Fibroblast of skin of right quadriceps (primary cell): ENCODE measurements at regions not wholly inside any gene's neighbourhood (a gene's known extent, or its start where the extent isn't known, plus 50 kb on each side); places are given as distances from the start of the nearest gene placed in this dataset.
"Not testable (repeated sequence)": the region's sequence is repeated elsewhere in the genome, so short reads cannot be mapped to it uniquely, and the experiment has no call there.

Source experiments
- DNase-seq: peaks from one replicate; pipeline ENCODE4 v3.0.0-alpha.2; 2013

DNA sequence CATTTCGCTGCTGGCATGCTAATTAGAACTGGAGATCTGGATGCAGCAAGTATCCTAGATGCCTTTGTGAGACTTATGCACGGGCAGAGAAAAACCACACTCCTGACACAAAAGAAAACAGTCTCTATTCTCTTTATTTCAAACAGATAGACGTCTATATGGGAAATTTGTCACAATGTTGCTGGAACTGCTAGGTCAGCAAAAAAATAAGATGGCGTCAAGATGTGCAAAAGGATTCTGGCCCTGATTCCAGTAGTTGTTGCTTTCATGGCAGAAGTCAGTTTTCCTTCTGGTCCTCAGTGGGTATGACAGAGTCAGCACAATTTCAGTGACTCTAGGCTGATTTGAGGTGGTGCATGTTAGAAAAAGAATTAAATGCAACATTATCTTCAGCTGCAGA, 1068.0 kb downstream of the SLITRK5 start:
- DNase-seq = no peak

DNA sequence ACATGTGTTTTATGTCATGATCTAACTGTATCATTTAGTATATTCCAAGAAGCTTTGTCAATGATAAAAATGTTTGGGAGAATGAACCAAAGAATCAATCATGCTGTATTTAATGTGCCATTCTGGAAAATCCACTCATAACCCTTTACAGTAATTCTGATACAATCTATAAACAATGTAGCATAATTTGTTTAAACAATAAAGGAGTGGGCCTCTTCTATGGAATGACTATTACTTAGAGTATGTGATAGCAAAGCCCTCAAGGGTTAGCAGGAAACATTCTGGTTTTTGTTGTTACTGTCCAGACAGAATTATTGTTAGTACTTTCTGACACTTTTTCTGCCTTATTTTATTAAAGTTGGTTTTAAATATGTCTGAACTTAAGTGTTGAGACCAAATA, 1073.1 kb downstream of the SLITRK5 start:
- DNase-seq = no peak

DNA sequence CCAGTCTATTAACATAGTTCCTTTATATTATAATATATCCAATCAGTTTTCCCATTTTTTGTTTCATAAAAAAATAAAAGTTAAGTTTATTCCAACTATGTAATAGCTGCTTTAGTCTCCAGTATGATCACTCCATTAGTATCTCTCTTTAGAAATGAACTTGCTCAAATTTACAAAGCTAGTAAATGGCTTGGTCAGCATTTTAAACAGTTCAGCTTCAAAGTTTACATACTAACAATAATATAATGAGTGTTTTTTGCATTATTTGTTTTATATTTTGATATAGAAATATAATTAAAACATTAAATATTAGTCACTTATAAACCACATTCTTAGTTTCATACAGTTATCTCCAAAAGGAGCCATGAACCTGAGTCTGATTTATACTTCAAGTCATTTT, 1073.8 kb downstream of the SLITRK5 start:
- DNase-seq = no peak

DNA sequence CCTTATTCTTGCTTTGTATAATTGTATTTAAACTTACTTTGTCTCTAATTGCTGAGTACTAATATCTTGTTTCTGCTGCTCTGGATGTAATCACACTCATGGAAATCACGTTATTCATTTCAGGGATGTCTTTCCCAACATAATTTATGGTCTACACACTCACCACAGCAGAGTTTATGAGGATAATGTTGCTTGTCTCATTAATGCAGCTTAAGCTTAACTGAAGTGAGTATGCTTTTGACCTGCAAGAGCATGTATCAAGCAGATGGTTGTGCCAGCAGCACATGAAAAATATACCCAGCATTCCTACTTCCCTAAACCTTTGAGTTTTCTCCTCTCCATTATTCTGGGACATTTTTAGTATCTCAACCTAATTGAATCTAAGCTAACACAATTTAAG, 1080.9 kb downstream of the SLITRK5 start:
- DNase-seq = no peak

DNA sequence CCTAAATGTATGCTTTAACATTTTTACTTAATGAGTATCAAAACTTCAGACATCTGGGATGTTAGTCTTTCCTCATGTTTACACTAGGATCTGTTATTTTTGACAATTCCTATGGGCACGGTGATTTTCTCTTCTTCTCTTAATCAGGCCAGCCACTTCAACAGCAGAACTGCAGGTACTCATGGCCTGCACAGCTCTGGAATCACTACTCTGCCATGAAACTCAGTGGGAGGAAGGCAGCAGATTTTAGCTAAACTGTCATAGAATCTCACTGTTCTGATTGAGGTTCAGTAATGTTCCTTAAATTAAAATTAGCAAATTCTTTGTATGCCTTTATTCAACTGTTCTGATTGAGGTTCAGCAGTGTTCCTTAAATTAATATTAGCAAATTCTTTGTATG, 1083.0 kb downstream of the SLITRK5 start:
- DNase-seq = no peak

DNA sequence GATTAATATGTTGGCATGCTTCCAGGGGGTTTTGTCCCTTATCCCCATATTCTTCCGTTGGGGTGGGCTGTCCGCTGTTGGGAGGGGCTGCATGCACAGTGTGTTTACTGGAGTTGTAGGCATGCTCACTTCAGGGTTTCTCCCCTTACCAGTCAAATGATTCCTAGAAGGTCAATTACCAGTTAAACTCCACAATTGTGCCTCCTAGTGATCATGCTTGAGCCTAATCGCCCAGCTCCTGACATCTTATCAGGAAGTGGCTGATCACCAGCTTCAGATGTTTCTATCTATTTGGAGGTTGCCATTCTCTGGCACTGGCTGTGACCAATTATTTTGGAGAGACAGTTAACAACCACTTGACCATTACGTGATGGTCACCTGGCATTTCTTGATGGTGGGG, 1090.0 kb downstream of the SLITRK5 start:
- no peak for DNase-seq

DNA sequence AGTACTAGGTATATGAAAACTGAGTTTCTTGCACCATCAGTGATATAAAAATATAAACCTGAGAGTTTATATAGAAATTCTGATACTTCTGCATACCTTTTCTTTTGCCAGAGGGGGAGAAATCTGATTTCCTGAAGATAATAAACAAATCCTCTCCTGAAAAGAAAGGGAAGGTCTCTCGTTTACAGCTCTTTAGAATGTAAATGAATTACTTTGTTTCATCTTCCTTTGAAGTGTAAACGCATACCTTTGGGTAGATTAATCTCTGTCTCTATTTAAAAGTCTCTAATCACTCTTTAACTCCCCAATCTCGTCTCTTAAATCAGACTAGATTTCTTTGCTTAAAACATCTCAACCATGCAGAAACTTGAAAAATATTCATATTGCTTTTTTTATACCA, 1092.9 kb downstream of the SLITRK5 start:
- no peak for DNase-seq

DNA sequence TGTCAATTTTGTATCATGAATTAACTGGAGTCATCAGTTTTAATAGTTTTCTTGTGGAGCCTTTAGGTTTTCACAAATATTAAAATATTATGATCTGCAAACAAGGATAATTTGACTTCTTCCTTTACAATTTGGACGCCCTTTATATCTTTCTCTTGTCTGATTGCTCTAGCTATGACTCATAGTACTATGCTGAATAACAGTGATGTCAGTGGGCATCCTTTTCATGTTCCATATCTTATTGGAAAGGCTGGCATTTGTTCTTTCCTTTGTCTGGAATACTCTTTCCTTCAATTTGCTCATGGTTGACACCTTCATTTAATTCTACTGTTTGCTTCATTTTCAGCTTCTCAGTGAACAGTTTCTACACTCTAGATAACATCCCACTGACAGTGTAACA, 1129.3 kb downstream of the SLITRK5 start:
- no peak for DNase-seq

DNA sequence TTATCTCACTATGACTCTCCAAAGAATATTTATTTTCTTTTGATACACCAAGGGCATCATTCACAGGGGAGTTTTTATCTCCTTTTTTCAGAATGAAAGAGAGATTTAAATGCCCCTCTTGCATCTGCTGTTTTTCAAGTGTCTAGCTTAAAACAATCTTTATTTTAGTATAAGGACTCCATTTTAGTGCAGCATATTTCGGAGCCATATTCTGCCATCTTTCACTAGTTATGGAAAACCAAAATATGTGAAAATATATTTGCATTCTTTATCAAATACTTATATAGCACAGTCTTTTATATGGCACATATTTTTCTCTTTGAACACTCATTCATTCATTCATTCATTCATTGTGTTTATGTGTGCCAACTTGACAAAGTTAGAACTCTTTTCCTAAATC, 1130.2 kb downstream of the SLITRK5 start:
- DNase-seq = no peak

DNA sequence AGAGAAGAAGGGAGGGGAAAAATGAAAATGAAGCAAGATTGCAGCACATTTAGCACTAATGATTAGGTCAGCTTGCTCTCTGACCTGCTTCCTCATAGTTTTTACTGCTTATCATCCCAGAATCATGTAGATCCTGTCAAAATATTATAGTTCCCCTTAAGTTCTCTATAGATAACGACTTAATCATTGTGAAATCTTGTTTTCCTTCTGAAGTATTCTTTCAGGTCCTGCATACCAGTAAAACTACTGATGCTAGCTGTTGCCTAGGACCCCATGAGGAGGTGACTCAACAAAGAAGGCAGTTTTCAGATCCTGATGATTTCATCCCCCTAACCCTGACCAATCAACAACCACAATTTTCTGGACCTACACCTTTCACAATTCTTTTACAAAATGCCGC, 1131.7 kb downstream of the SLITRK5 start:
- no peak for DNase-seq

DNA sequence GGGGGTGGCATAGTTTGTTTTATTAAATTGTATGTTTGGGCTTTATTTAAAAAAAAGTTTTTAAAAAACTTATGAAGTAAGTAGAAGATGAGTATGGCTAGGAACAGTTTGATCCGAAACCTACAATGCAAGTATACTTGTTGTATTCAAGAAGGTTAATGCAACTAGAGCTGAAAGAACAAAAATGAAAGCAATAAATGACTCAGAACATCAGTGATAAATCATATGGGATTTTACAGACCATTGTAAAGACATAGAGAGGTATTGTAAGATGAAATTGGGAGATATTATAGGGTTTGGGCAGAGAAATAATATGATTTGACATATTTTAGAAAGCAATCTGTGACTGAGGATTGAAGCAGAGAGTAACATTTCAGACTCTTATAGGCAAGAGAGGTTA, 1135.3 kb downstream of the SLITRK5 start:
- DNase-seq = no peak

DNA sequence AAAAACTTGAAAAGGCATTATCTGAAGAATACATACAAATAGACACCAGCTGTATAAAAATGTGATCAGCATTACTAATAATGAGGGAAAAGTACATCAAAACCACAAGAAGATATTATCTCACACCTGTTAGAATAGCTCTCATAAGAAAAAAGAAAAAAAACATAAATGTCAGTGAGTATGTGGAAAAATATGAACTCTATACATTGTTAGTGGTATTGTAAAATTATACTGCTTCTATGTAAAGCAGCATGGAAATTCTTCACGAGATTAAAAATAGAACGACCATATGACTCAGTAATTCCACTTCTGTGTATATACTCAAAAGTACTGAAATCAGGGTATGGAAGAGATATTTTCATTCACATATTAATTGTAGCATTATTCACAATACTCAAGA, 1146.4 kb downstream of the SLITRK5 start:
- DNase-seq = no peak

DNA sequence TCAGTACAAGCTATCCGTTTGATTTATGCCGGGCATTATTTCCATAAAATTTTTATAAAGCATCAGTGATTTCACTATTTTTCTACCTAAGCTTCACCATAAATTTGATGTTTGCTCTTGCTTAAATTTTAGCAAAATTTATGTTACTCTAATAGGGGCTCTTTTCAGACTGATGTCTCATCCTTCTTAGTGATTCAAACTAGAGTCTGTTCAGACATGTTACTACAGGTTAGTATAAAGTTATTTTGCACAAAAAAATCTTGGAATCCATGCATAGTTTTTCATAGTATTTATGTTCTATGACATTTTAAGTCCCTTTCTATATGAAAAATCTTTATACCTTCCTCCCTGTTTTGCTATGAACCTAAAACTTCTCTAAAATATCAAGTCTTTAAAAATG, 1151.9 kb downstream of the SLITRK5 start:
- DNase-seq = no peak

DNA sequence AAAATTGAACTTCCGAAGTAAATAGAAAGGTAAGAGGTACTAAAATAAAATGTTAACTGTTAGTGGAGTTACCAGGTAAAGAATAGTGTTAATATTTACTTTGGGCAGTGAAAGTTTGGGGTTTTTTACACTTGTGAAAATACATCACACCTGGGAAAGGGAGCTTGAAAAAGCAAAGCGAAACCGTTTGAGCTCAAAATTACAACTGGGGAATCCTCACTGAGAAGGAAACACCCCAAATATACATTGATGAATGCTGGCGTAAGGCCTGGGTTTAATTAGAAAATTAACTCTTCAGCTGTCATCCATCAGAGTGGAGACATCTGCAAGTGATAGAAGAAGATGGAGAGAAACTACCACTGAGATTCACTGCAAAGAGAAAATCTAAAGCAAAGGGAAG, 1153.0 kb downstream of the SLITRK5 start:
- DNase-seq = no peak

DNA sequence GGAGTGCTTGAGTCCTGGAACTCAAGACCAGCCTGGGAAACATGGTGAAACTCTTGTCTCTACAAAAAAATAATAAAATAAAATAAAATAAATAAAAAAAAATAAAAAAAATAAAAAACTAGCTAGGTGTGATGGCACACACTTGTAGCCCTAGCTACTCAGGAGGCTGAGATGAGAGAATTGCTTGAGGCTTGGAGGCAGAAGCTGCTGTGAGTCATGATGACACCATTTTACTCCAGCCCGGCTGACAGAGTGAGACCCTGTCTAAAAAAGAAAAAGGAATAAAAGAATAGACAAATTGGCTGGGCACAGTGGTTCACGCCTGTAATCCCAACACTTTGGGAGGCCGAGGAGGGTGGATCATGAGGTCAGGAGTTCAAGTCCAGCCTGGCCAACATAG, 1168.9 kb downstream of the SLITRK5 start:
- no peak for DNase-seq

DNA sequence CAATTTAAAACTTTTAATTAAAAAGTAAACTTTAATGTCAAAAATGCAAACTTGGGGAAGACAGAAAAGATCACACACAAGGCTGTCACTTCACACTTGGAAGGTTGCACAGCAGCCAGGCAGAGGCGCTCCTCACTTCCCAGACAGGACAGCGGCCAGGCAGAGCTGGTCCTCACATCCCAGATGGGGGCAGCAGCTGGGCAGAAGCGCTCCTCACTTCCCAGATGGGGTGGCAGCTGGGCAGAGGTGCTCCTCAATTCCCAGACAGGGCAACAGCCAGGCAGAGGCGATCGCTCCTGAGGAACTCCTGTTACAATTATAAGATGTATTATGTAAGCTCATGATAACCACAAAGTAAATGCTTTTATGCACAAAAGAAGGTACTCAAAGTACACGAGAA, 1181.1 kb downstream of the SLITRK5 start:
- not testable (repeated sequence) for DNase-seq

DNA sequence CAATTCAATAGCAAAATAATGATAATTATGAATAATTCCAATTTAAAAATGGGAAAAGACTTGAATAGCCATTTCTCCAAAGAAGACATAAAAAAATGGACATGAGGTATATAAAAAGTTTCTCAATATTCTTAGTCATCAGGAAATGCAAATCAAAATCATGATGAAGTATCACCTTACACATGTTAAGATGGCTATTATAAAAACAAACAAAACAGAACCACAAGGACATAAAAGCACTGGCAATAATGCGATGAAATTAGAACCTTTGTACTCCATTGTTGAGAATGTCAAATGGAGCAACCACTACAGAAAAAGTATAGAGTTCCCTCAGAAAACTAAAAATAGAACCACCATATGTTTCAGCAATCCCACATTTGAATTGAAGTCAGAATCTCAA, 1186.1 kb downstream of the SLITRK5 start:
- no peak for DNase-seq

DNA sequence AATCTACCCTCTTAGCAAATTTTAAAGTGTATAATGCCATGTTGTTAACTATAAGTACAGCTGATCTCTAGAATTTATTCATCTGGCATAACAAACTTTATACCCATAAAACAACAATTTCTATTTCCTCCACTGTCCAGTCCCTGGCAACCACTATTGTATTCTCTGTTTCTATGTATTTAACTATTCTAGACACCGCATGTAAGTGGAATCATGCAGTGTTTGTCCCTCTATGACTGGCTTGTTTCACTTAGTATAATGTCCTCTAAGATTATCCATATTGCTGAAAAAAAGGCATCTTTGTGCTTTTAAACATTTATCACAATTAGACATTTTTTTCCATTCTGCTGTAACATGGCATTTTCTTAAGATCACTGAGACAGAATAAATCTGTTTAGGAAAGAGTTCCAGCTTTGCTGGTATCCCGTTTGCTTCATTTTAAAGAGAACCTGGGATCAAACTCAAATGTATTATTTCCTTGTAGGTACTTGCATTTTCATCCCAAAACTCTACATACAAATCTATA, 1191.0 kb downstream of the SLITRK5 start:
- no peak for DNase-seq

DNA sequence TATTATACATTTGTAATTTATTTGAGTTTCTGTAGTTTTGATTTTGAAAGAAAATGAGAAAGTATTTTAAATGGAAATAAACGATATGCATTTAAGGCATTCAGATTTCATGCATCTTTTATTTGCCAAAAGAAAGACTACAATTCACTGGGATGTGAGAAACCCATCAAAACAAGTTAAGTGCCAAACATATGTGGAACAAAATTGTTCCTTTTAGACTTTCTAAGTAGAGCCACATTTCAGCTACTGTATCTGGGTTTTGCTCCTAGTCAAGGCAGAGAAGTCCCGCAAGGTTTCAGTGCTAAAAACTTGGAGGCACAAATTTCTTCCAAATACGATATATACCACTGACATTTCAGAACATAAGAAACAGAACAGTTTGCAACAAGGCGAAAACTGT, 1191.9 kb downstream of the SLITRK5 start:
- no peak for DNase-seq

DNA sequence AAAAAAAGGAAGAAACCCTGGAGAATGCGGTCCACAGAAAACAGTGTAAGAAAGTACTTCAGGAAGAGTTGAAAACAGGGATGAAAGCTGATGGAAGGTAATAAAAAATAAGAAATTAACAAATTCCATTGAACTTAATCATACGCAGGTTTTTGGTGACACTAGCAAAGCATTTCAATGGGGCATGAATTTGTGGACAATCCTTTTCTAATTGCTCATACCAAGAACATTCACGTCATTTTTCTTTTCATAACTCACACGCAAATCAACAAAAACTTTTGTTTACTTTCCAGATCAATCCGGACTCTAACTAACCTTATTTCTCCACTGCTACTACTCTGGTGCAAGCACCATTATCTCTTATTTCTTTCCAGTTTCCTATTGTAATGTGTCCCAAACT, 1195.0 kb downstream of the SLITRK5 start:
- DNase-seq = no peak

DNA sequence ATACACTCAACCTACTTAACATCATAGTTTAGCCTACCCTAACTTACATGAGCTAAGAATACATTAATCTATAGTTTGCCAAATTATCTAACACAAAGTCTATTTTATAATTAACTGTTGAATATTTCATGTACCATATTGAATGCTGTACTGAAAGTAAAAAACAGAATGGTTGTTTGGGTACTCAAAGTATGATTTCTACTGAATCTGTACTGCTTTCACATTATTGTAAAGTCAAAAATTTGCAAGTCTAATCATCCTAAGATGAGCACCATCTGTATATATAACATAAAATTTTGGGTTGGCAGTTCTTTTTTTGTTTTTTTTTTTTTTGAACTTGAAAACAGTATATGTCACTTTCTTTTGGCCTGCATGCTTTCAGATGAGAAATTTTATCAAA, 1212.6 kb downstream of the SLITRK5 start:
- no peak for DNase-seq

DNA sequence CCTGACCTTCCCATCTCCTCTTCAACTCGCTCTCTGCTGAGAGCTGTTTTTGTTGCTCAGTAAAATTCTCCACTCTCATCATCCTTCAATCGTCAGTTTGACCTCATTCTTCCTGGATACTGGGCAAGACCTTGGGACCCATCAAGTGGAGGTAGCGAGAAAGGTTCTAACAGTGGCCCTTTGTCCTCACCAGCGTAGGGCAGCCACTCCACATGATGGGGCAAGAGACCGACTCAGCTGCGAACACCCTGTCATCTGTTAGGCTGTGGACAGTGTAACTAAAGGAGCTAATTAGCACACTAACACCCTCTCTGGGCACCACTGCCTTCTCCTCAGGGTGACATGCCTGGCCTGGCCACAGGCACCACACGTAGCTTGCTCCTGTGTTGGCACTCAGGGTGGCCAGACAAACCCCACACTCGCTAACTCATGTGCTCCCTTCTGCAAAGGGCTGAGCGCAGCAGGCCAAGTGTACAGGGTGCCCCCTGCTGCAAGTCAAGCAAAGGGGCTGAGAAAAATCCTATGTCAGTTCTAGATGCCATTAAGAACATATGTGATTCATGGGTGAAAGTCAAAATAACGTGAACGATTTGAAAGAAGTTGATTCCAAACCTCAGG, 1216.0 kb downstream of the SLITRK5 start:
- DNase-seq = no peak

DNA sequence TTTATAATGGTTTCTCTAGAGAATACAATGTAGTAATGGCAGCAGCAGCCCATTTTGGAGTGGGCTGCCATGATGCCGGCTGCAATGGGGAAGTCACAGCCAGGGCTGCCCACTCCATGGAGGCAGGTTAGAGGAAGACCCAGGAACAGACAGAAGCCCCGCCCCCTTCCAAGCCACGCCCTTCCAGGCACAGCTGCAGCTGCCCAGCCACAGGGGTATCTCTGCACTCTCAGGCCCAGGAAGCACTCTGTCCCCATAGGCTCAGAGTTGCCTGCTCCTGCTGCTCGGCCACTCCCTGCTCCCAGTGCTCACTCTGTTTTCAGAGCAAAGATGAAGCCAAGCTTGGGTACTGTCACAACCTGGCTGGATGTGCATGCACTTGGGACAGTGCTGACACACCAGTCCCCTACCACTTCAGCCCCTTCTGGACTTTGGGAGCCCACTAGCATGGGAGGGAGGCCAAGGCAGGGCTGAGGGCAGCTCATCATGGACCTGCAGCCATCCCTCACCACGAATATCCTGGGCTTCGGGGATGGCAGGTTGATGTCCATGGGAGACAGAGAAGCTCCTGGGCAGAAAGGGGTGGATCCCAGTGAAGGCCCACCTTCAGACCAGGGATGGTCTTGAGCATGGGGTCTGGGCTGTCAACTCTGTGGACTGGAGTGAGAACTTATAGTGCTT, 1224.2 kb downstream of the SLITRK5 start:
- DNase-seq = no peak

DNA sequence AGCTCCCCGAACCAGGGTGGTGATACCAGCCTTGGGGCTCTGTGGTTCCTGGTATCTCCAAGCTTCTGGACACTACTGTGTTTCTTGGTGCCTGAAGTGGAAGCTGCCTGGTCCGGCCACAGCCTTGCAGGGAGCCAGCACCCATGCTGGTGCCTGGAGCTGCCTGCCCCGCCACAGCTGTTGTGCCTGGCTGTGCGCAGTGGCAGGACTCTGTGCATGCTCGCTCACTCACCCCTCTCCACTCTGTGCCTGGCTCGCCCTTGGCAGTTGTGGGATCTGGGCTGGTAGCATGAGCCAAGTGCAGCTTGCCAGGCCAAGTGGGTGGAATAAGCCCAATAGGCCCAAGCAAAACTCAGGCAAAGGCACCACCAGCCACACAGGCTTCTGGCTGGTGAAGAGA, 1225.3 kb downstream of the SLITRK5 start:
- no peak for DNase-seq

DNA sequence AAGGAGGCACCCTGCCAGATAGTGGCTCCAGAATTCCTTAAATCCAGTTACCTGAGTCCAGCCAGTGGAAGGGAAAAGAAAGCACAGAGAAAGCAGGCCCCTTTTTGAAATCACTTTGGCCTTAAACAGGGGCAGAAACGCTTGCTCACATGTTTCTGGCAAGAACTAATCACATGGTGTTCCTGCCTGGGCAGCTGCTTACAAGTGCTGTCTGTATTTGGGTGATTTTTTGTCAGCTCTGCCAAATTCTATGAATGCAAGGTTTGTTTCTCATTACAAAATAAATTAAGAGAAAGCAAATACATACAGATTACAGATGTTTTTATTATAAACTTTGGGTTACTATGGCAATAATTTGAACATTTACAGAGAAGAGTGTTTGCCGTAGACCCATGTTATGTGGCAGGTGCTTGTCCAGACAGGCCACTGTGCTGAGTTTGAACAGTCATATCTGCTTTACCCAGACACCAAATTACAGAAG, 1237.8 kb downstream of the SLITRK5 start:
- no peak for DNase-seq
